H1 (cell line): ENCODE measurements at regions not wholly inside any gene's neighbourhood (a gene's known extent, or its start where the extent isn't known, plus 50 kb on each side); places are given as distances from the start of the nearest gene placed in this dataset.

ENCODE experiments used
- ASH2L ChIP-seq: fragments of 200-600, 300-600 bp; sonication (generic); IDR thresholded peaks from one replicate; pipeline ENCODE4 v1.7.1; 2017; ENCODE audit warnings: low read length
- CTCF ChIP-seq, 3 experiments: IDR thresholded peaks; 1 replicate in 2 of 3; 2 replicates in 1 of 3; pipeline versions ENCODE4 v1.5.1 to v1.6.1; 2011; ENCODE audit warnings: low read length in 3 of 3, mild to moderate bottlenecking in 3 of 3, inconsistent platforms in 2 of 3, low read depth in 1 of 3, moderate library complexity in 1 of 3; ENCODE audit not compliant: insufficient read depth in 1 of 3; ENCODE audit errors: control extremely low read depth in 1 of 3
- HDAC2 ChIP-seq, 2 experiments: fragments of 300-600 bp in 1 of 2; sonication (generic) in 1 of 2; IDR thresholded peaks; 2 replicates each; pipeline ENCODE4 v1.6.1; 2011 to 2012; ENCODE audit warnings: low read depth in 2 of 2, low read length in 2 of 2, mild to moderate bottlenecking in 2 of 2, moderate library complexity in 2 of 2, borderline replicate concordance in 1 of 2, inconsistent platforms in 1 of 2
- KDM1A ChIP-seq: fragments of 200-600, 300-600 bp; sonication (generic); IDR thresholded peaks from 2 replicates; pipeline ENCODE4 v1.7.1; 2016; ENCODE audit warnings: mild to moderate bottlenecking, low read length, borderline replicate concordance
- KDM5A ChIP-seq: fragments of 200-600 bp; IDR thresholded peaks from 2 replicates; pipeline ENCODE4 v1.7.1; 2012; ENCODE audit warnings: mild to moderate bottlenecking, low read length, inconsistent platforms, mixed read lengths
- MAFK ChIP-seq: IDR thresholded peaks from 2 replicates; pipeline ENCODE4 v1.6.1; 2012; ENCODE audit warnings: low read depth, mild to moderate bottlenecking, improper control_type of control experiment, low read length
- PHF8 ChIP-seq: fragments of 200-600 bp; sonication (generic); conservative IDR thresholded peaks from 2 replicates; pipeline ENCODE4 v1.7.1; 2012; ENCODE audit warnings: low read depth, mild to moderate bottlenecking, inconsistent platforms, low read length, moderate library complexity
- POLR2A ChIP-seq, 2 experiments: IDR thresholded peaks; 1 replicate in 1 of 2; 2 replicates in 1 of 2; pipeline ENCODE4 v1.6.1; 2011; ENCODE audit warnings: low read depth in 2 of 2, low read length in 2 of 2, mild to moderate bottlenecking in 2 of 2; ENCODE audit errors: control extremely low read depth in 1 of 2
- RXRA ChIP-seq: IDR thresholded peaks from 2 replicates; pipeline ENCODE4 v1.6.1; 2011; ENCODE audit warnings: low read depth, mild to moderate bottlenecking, low read length, moderate library complexity; ENCODE audit not compliant: insufficient read depth
- SRF ChIP-seq: IDR thresholded peaks from 2 replicates; pipeline ENCODE4 v1.6.1; 2011; ENCODE audit warnings: mild to moderate bottlenecking, low read depth, low read length, moderate library complexity
- SUZ12 ChIP-seq: fragments of 200-600 bp; sonication (generic); IDR thresholded peaks from 2 replicates; pipeline ENCODE4 v1.6.1; 2012; ENCODE audit warnings: mild to moderate bottlenecking, inconsistent platforms, low read length, moderate library complexity, mixed read lengths
- TBP ChIP-seq: IDR thresholded peaks from 2 replicates; pipeline ENCODE4 v1.6.1; 2011; ENCODE audit warnings: low read depth, low read length, improper control_type of control experiment
- USF2 ChIP-seq: IDR thresholded peaks from 2 replicates; pipeline ENCODE4 v1.6.1; 2011; ENCODE audit warnings: low read length, improper control_type of control experiment
- TF ChIP-seq, protein P1 (sequence below): IDR thresholded peaks from 2 replicates; pipeline ENCODE4 v1.6.1; 2012; ENCODE audit warnings: inconsistent platforms

- TF ChIP-seq TBP (no peak), CTCF (IDR thresholded peaks at IDR 0.05; ENCODE audit: control extremely low read depth in 1 of 3, insufficient read depth in 1 of 3, low read depth in 1 of 3, low read length in 3 of 3) (no peak), SUZ12 (no peak), HDAC2 (IDR thresholded peaks at IDR 0.05; ENCODE audit: borderline replicate concordance in 1 of 2, low read depth in 2 of 2, low read length in 2 of 2) (no peak), KDM1A (no peak), SRF (no peak), POLR2A (IDR thresholded peaks at IDR 0.05; ENCODE audit: control extremely low read depth in 1 of 2, low read depth in 2 of 2, low read length in 2 of 2) (no peak), ASH2L (no peak), MAFK (no peak), PHF8 (no peak), USF2 (no peak), KDM5A (no peak), RXRA (no peak)
- TF ChIP-seq, protein P1, sequence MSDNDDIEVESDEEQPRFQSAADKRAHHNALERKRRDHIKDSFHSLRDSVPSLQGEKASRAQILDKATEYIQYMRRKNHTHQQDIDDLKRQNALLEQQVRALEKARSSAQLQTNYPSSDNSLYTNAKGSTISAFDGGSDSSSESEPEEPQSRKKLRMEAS = no peak
These were observed 1159.1 kb downstream of the SI start for GRCh38 chr3:163919154-163919553.
